BE2C (cell line): ENCODE measurements at regions not wholly inside any gene's neighbourhood (a gene's known extent, or its start where the extent isn't known, plus 50 kb on each side); places are given as distances from the start of the nearest gene placed in this dataset.
"Not testable (repeated sequence)": the region's sequence is repeated elsewhere in the genome, so short reads cannot be mapped to it uniquely, and the experiment has no call there.

Experiments
- DNase-seq: peaks from one replicate; pipeline ENCODE4 v3.0.0-alpha.2; 2020
- H3K27me3 ChIP-seq: fragments of 250-450 bp; sonication (Bioruptor Pico); 2 replicates; pipeline ENCODE4 v1.5.1; 2020; ENCODE audit warnings: mild to moderate bottlenecking
- H3K36me3 ChIP-seq: fragments of 250-450 bp; sonication (Bioruptor Pico); 2 replicates; pipeline ENCODE4 v1.5.1; 2020; ENCODE audit warnings: mild to moderate bottlenecking
- H3K4me1 ChIP-seq: fragments of 250-450 bp; sonication (Bioruptor Pico); 2 replicates; pipeline ENCODE4 v1.5.1; 2020
- H3K4me3 ChIP-seq: 2 replicates; pipeline ENCODE4 v1.5.1; 2011; ENCODE audit warnings: low read depth, low read length
- H3K9me3 ChIP-seq: fragments of 250-450 bp; sonication (Bioruptor Pico); 2 replicates; pipeline ENCODE4 v1.5.1; 2020
- TF ChIP-seq, protein P1 (sequence below): IDR thresholded peaks from 2 replicates; pipeline ENCODE4 v1.5.1; 2012; ENCODE audit warnings: mild to moderate bottlenecking, low read depth, low read length

DNA sequence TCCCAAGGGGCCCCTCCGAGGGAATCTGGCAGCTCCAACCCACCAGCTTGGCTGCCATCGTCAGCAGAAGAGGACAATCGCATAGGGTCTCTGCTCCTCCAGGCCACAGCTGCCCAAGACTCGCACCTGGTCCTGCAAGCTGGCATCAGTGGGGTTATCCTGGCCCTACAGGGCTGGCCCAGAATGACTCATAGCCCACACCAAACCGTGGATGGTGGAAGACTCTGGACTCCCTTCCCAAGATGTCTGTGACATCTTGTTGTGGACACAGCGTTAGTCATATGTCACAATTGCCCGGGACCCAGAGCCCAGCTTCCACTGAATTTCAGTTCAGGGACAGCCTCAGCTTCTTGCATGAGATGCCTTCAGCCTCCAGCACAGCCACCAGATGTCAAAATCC, 91.5 kb upstream of the CUX1 start:
- Histone ChIP-seq H3K9me3 (no peaks in the 10 kb centered on the region), H3K36me3 (no peaks in the 10 kb centered on the region), H3K27me3 (no peaks in the 10 kb centered on the region), H3K4me3 (no peak overlapping the region), H3K4me1 (no peaks in the 10 kb centered on the region)
- DNase-seq = no peak
- TF ChIP-seq, protein P1, sequence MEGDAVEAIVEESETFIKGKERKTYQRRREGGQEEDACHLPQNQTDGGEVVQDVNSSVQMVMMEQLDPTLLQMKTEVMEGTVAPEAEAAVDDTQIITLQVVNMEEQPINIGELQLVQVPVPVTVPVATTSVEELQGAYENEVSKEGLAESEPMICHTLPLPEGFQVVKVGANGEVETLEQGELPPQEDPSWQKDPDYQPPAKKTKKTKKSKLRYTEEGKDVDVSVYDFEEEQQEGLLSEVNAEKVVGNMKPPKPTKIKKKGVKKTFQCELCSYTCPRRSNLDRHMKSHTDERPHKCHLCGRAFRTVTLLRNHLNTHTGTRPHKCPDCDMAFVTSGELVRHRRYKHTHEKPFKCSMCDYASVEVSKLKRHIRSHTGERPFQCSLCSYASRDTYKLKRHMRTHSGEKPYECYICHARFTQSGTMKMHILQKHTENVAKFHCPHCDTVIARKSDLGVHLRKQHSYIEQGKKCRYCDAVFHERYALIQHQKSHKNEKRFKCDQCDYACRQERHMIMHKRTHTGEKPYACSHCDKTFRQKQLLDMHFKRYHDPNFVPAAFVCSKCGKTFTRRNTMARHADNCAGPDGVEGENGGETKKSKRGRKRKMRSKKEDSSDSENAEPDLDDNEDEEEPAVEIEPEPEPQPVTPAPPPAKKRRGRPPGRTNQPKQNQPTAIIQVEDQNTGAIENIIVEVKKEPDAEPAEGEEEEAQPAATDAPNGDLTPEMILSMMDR = no peak

DNA sequence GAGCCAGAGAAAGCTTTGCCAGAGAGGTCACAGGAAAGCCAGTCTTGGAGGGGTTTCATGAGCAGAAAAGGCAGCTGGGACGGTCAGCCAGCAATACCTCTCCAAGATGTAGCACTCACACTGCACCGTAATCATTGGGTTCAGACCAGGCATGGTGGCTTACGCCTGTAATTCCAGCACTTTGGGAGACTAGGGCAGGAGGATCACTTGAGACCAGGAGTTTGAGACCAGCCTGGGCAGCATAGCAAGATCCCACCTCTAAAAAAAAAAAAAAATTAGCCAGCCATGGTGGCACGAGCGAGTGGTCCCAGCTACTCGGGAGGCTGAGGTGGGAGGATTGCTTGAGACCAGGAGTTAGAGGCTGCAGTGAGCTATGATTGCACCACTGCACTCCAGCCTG, 90.2 kb upstream of the CUX1 start:
- TF ChIP-seq, protein P1 = no peak
- H3K36me3 ChIP-seq = no peaks in the 10 kb centered on the region
- H3K4me1 ChIP-seq = no peaks in the 10 kb centered on the region
- no peak overlapping the region for H3K4me3 ChIP-seq
- DNase-seq = no peak
- H3K9me3 ChIP-seq = no peaks in the 10 kb centered on the region
- H3K27me3 ChIP-seq = no peaks in the 10 kb centered on the region

DNA sequence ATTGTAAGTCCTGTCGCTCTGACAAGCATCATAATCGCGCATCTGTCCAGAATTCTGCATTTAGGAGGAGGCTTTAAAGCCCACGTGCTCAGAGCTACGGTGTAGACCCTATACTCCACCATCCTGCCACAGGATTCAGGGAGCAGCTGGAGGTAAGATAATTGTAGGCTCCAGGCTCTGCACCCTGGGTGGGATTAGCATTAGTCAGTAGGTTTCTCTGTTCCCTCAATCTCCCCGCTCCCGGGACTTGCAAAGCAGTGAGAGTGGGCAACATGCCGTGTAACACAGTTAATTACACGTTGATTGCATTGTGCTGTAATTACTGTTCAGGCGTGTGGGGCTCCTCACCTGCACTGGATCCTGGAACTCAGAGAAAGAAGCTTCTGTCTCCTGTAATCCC, 89.3 kb upstream of the CUX1 start:
- TF ChIP-seq, protein P1 = no peak
- Histone ChIP-seq H3K27me3 (no peaks in the 10 kb centered on the region), H3K4me1 (no peaks in the 10 kb centered on the region), H3K4me3 (no peak overlapping the region), H3K36me3 (no peaks in the 10 kb centered on the region), H3K9me3 (no peaks in the 10 kb centered on the region)
- no peak for DNase-seq

DNA sequence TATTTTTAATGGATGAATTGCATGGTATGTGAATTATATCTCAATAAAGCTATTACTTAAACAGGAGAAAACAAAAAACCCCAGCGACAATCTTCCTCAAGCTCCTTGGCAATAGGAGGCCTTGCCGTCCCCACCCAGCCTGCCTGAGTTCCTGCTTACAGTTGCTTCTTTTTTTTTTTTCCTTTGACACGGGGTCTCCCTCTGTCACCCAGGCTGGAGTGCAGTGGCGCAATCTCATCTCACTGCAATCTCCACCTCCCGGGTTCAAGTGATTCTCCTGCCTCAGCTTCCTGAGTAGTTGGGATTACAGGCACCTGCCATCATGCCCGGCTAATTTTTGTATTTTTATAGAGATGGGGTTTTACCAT, 88.6 kb upstream of the CUX1 start:
- H3K9me3 ChIP-seq, DNase-seq, H3K4me1 ChIP-seq, H3K27me3 ChIP-seq, H3K36me3 ChIP-seq, H3K4me3 ChIP-seq: not testable (repeated sequence)

DNA sequence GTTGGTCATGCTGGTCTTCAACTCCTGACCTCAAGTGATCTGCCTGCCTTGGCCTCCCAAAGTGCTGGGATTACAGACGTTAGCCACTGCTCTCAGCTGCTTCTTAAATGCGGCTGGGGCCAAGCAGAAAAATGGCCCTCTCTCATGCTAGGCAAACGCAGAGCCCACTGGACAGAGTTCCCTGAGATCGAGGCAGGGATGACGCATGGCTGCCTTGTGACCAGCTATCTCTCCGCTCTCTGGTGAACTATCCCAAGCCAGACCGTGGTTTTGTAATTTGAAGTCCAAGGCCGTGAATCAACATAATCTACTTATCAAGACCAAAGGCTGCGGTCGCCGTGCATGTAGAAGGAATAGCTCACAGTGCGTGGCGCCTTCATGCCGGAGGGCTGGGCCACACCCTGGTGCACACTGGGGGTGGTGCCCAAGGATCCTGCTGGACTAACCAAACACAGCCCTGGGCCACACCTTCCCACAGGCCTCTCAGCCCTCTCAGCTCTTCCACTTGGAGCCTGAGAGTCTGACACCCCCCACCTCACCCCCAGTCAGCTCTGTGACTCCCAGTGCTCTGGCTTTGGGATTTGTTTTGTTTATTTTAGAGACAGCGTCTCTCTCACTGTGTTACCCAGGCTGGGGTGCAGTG, 88.1 kb upstream of the CUX1 start:
- no peak for DNase-seq
- no peaks in the 10 kb centered on the region for H3K36me3 ChIP-seq
- no peaks in the 10 kb centered on the region for H3K4me1 ChIP-seq
- H3K27me3 ChIP-seq = no peaks in the 10 kb centered on the region
- no peaks in the 10 kb centered on the region for H3K9me3 ChIP-seq
- TF ChIP-seq, protein P1 = no peak
- no peak overlapping the region for H3K4me3 ChIP-seq

DNA sequence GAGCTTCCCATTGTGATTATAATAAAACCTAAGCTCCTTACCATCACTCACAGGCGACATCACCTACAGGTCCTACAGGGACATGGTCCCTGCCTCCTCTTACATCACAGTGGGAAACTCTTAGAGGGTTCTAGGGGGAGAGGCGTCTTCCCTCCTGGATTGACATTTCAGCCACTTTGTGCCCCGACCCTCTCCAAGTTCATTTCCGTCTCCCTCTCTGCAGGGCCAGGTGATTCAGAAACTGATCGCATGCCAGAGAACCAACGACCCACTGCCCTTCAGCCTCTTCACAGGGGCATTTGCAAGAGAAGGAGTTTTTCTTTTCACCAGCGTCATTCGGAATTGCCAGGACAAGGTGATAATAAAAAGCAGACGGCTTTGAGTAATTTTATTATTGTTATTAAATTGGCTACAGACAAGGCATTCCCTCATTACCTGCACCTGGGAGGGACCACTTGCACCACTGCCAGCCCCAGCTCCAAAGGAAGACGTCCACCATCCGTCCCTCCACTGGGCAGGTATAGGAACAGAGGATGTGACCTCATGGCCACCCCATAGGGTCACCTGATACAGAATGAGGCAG, 85.8 kb upstream of the CUX1 start:
- Histone ChIP-seq H3K4me3 (no peak overlapping the region), H3K27me3 (no peaks in the 10 kb centered on the region), H3K9me3 (no peaks in the 10 kb centered on the region), H3K4me1 (no peaks in the 10 kb centered on the region), H3K36me3 (no peaks in the 10 kb centered on the region)
- TF ChIP-seq, protein P1 = no peak
- DNase-seq = no peak
